NT2/D1 (cell line): ENCODE measurements at regions not wholly inside any gene's neighbourhood (a gene's known extent, or its start where the extent isn't known, plus 50 kb on each side); places are given as distances from the start of the nearest gene placed in this dataset.

Experiments used
- SUZ12 ChIP-seq: IDR thresholded peaks from 2 replicates; pipeline ENCODE4 v1.6.1; 2011; ENCODE audit not compliant: insufficient read length, insufficient read depth; ENCODE audit errors: extremely low read depth
- YY1 ChIP-seq: IDR thresholded peaks from 2 replicates; pipeline ENCODE4 v1.6.1; 2011; ENCODE audit not compliant: insufficient read length, insufficient read depth
- ZNF274 ChIP-seq: IDR thresholded peaks from 2 replicates; pipeline ENCODE4 v1.6.1; 2011; ENCODE audit warnings: mild to moderate bottlenecking, low read depth, low read length

- TF ChIP-seq YY1, result no peak
- TF ChIP-seq ZNF274, result no peak
- TF ChIP-seq SUZ12, result no peak
Measured at GRCh38 chr1:185568155-185569123, 165.8 kb upstream of the HMCN1 start.
